ENCODE measurements at regions not wholly inside any gene's neighbourhood (a gene's known extent, or its start where the extent isn't known, plus 50 kb on each side); places are given as distances from the start of the nearest gene placed in this dataset.

GRCh38 chr14:66206554-66206953 is 279.6 kb upstream of the CCDC196 start:
- Histone ChIP-seq H3K9me3 (peaks cover 0 to 18% (median 0%) of the 10 kb centered on the region in 3 donors), H3K27ac (no peak overlapping the region), H3K27me3 (no peaks in the 10 kb centered on the region), H3K4me1 (no peaks in the 10 kb centered on the region), H3K36me3 (no peaks in the 10 kb centered on the region), H3K4me3 (no peak overlapping the region)
- WGBS, 2 donors (ENCODE audit: low coverage in 1 of 2), result 93% methylated on average over 1 of the region's 2 CpGs; no CpG with 5 or more reads in 1 of the 2 donors
- no peak for TF ChIP-seq CTCF (IDR thresholded peaks at IDR 0.05)
- no peak for TF ChIP-seq POLR2A (IDR thresholded peaks at IDR 0.05)
- no peak for TF ChIP-seq POLR2AphosphoS5 (IDR thresholded peaks at IDR 0.05)
- no peak for TF ChIP-seq EP300 (IDR thresholded peaks at IDR 0.05)
- ATAC-seq, result no peak

- no peaks in the 10 kb centered on the region for H3K9me3 ChIP-seq
- TF ChIP-seq POLR2A (IDR thresholded peaks at IDR 0.05) (no peak), EP300 (IDR thresholded peaks at IDR 0.05) (no peak), POLR2AphosphoS5 (IDR thresholded peaks at IDR 0.05) (no peak), CTCF (IDR thresholded peaks at IDR 0.05) (no peak)
- no peaks in the 10 kb centered on the region for H3K36me3 ChIP-seq
- no peaks in the 10 kb centered on the region for H3K4me1 ChIP-seq
- no peaks in the 10 kb centered on the region for H3K27me3 ChIP-seq
- ATAC-seq, result no peak
- H3K27ac ChIP-seq, result no peak overlapping the region
- WGBS, 2 donors (ENCODE audit: low coverage in 1 of 2), result 50 to 67% methylated on average over 1 of the region's 1 CpG
- H3K4me3 ChIP-seq, result no peak overlapping the region
These were observed 269.4 kb upstream of the CCDC196 start for GRCh38 chr14:66216763-66217162.

DNA sequence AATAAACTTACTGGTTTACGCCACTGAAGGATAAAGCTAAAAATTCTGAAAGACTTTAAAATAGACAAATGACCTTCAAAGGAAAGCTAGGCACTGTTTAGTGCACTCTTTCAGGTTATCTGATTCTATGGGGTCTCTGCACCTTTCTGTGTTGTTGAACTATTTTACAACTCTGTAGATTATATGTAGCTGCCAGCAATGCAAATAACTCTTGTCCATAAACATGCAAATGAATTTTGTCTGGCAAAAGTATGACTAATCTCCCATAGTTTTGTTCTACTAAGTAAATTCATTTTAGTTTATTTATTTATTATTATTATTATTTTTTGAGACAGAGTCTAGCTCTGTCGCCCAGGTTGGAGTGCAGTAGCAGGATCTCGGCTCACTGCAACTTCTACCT is 266.3 kb upstream of the CCDC196 start:
- Histone ChIP-seq H3K4me1 (no peaks in the 10 kb centered on the region), H3K27me3 (no peaks in the 10 kb centered on the region), H3K4me3 (no peak overlapping the region), H3K36me3 (no peaks in the 10 kb centered on the region), H3K27ac (no peak overlapping the region), H3K9me3 (no peaks in the 10 kb centered on the region)
- ATAC-seq, result no peak
- 86 to 90% methylated on average over 3 of the region's 3 CpGs for WGBS, 2 donors (ENCODE audit: low coverage in 1 of 2)
- TF ChIP-seq POLR2AphosphoS5 (IDR thresholded peaks at IDR 0.05) (no peak), EP300 (IDR thresholded peaks at IDR 0.05) (no peak), CTCF (IDR thresholded peaks at IDR 0.05) (no peak), POLR2A (IDR thresholded peaks at IDR 0.05) (no peak)

DNA sequence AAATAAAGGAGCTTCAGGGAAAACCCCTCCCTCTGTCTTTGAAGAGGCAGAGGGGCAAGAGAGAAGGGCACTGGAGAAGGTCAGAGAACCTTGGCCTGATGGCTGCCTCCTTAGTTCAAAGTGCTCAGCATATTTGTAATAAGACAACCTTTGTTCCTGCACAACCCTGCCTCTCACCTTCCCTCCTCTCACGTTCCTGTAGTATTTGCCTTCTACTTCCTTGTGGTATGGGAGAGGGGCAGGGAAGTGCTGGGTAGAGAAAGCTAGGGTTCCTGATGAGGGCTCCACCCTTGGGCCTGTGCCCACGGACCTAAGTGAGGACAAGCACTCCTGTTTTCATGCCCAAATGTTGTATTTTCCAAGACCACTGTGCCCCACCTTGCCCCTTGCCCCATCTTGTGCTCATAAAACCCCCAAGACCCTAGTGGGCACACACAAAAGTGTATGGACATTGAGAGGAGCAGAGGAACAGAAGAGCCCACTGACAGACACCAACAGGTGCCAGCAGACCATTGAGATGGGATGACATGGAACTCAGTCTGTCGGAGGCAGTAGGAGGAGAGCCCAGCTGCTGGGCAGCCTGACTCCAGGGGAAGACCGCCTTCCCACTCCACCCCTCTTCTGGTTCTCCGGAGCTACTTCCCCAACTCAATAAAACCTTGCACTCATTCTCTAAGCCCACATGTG is 261.5 kb upstream of the CCDC196 start:
- TF ChIP-seq POLR2A (IDR thresholded peaks at IDR 0.05) (no peak), EP300 (IDR thresholded peaks at IDR 0.05) (no peak), CTCF (IDR thresholded peaks at IDR 0.05) (no peak), POLR2AphosphoS5 (IDR thresholded peaks at IDR 0.05) (no peak)
- Histone ChIP-seq H3K4me3 (no peak overlapping the region), H3K4me1 (no peaks in the 10 kb centered on the region), H3K27ac (no peak overlapping the region), H3K9me3 (peaks cover 0 to 7% (median 0%) of the 10 kb centered on the region in 3 donors), H3K27me3 (no peaks in the 10 kb centered on the region), H3K36me3 (no peaks in the 10 kb centered on the region)
- ATAC-seq, result no peak
- 100% methylated on average over 1 to 3 of the region's 5 CpGs for WGBS, 2 donors (ENCODE audit: low coverage in 1 of 2)

GRCh38 chr14:66225337-66225736 is 260.8 kb upstream of the CCDC196 start:
- TF ChIP-seq POLR2A (IDR thresholded peaks at IDR 0.05) (no peak), CTCF (IDR thresholded peaks at IDR 0.05) (no peak), POLR2AphosphoS5 (IDR thresholded peaks at IDR 0.05) (no peak), EP300 (IDR thresholded peaks at IDR 0.05) (no peak)
- no peaks in the 10 kb centered on the region for H3K4me1 ChIP-seq
- H3K27me3 ChIP-seq, result no peaks in the 10 kb centered on the region
- peaks cover 0 to 7% (median 0%) of the 10 kb centered on the region in 3 donors for H3K9me3 ChIP-seq
- H3K4me3 ChIP-seq, result no peak overlapping the region
- ATAC-seq, result no peak
- H3K36me3 ChIP-seq, result no peaks in the 10 kb centered on the region
- H3K27ac ChIP-seq, result no peak overlapping the region
